ENCODE measurements at regions not wholly inside any gene's neighbourhood (a gene's known extent, or its start where the extent isn't known, plus 50 kb on each side); places are given as distances from the start of the nearest gene placed in this dataset.

GRCh38 chr21:38918607-38919346 lies 113.0 kb downstream of the ETS2 start:
- DNase-seq (ENCODE audit: low read depth): no peak
- no peak for TF ChIP-seq CTCF (IDR thresholded peaks at IDR 0.05; ENCODE audit: control insufficient read depth, extremely low read depth, insufficient read depth)
- H3K4me3 ChIP-seq (ENCODE audit: low read depth, low read length): no peak overlapping the region

GRCh38 chr21:38917043-38917774 lies 111.5 kb downstream of the ETS2 start:
- no peak overlapping the region for H3K4me3 ChIP-seq (ENCODE audit: low read depth, low read length)
- DNase-seq (ENCODE audit: low read depth): no peak
- TF ChIP-seq CTCF (IDR thresholded peaks at IDR 0.05; ENCODE audit: control insufficient read depth, extremely low read depth, insufficient read depth): no peak

- no peak for TF ChIP-seq CTCF (IDR thresholded peaks at IDR 0.05; ENCODE audit: control insufficient read depth, extremely low read depth, insufficient read depth)
- DNase-seq (ENCODE audit: low read depth): no peak
- no peak overlapping the region for H3K4me3 ChIP-seq (ENCODE audit: low read depth, low read length)
Measured at GRCh38 chr21:38916214-38916964, 110.7 kb downstream of the ETS2 start.

- DNase-seq (ENCODE audit: low read depth): no peak
- no peak for TF ChIP-seq CTCF (IDR thresholded peaks at IDR 0.05; ENCODE audit: control insufficient read depth, extremely low read depth, insufficient read depth)
Measured at GRCh38 chr21:38915546-38915945, 109.8 kb downstream of the ETS2 start.

GRCh38 chr21:38914528-38915293 lies 109.0 kb downstream of the ETS2 start:
- no peak overlapping the region for H3K4me3 ChIP-seq (ENCODE audit: low read depth, low read length)
- TF ChIP-seq CTCF (IDR thresholded peaks at IDR 0.05; ENCODE audit: control insufficient read depth, extremely low read depth, insufficient read depth): no peak
- DNase-seq (ENCODE audit: low read depth): no peak

More at GRCh38 chr21:38915546-38915945, 109.8 kb downstream of the ETS2 start:
- no peak overlapping the region for H3K4me3 ChIP-seq (ENCODE audit: low read depth, low read length)

GRCh38 chr21:38913893-38914527 lies 108.3 kb downstream of the ETS2 start:
- no peak for TF ChIP-seq CTCF (IDR thresholded peaks at IDR 0.05; ENCODE audit: control insufficient read depth, extremely low read depth, insufficient read depth)
- no peak for DNase-seq (ENCODE audit: low read depth)
- H3K4me3 ChIP-seq (ENCODE audit: low read depth, low read length): no peak overlapping the region
